NOMO-1 treated with dmso at 0.1 percent for 144 hours (cell line): ENCODE measurements at regions not wholly inside any gene's neighbourhood (a gene's known extent, or its start where the extent isn't known, plus 50 kb on each side); places are given as distances from the start of the nearest gene placed in this dataset.

ENCODE experiments used
- DNase-seq: peaks from one replicate; lab custom pipeline; 2025; ENCODE audit not compliant: unreplicated experiment; lab: John Stamatoyannopoulos, UW

DNA sequence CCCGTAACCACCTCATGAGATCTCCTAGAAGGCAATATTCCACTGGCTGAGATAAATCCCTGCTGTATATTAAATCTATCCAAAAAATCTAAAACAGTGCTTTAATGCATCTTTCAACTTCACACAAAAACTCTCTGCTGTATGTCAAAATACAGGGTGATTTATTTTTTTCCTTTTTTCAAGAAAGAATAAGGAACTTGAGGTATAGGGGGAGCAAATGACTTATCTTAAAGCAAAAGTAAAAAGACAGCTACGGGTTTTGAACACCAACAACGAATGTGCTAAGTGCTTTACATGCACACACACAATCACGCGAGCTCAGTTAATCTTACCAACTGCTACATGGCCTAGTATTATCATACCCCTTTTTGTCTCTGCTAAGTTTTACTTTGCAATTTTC, 168.9 kb upstream of the PHF14 start:
- peak; percentile 6 for DNase-seq

DNA sequence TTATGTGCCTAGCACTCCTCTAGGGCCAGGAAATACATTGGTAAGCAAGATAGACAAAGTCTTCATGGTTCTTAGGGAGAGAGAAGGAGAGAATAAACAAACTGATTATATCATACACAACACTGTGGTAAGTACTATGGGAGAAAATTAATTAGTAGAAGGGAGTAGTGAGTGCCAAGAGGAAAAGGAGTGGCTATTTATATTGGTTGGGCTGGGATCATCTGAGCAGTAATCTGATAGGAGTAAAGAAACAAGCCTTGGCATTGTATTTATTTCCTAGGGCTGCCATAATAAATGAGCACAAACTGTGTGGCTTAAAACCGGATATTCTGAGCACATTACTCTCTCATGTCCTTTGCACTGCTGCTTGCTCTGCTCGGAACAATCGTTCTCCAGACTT, 158.1 kb upstream of the PHF14 start:
- no peak for DNase-seq

GRCh38 chr7:10821156-10821555, 152.5 kb upstream of the PHF14 start:
- no peak for DNase-seq

- DNase-seq, result no peak
Observed at GRCh38 chr7:10824154-10824553, 149.5 kb upstream of the PHF14 start.

GRCh38 chr7:10838228-10838627, 135.4 kb upstream of the PHF14 start:
- DNase-seq, result no peak

- DNase-seq, result no peak
Observed at GRCh38 chr7:10845225-10845624, 128.4 kb upstream of the PHF14 start.

- DNase-seq, result no peak
Observed at GRCh38 chr7:10855583-10855982, 118.1 kb upstream of the PHF14 start.

DNA sequence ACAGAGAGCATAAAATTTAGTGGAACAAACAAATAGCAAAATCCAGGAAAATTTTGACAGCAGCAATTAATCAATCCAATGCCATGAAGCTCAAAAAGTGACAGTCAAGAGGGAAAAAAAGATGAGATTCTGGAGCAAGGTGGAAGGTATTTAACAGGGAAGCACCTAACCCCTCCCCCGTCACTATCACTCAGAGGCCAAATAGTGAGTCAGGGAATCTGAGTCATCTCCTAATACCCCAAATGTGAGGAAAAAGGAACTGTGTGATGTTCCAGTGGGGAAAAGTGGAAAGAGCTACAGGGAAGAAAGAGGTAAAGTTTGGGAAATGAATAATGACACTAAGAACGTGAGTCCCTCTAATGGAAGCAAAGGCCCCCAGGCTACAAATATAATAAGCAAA, 113.2 kb upstream of the PHF14 start:
- DNase-seq, result no peak

- no peak for DNase-seq
Observed at GRCh38 chr7:10863476-10863875, 110.2 kb upstream of the PHF14 start.

DNA sequence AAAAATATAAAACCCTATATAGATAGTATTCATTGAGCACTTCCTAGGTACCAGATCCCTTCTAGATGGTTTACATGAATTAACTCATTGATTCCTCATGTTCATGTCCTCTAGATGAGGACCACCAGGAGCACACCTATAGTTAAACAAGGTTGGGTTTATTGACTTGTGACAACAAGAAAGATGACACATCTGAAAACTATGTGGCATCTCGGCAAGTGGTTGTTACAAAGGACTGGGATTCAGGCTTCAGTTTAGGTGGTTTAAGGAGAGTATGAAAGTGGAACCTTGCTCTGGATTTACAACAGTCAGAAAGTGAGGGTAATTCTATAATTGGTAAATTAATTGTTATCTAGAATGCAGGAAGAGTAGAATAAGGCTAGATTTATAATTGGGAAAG, 99.0 kb upstream of the PHF14 start:
- no peak for DNase-seq

- no peak for DNase-seq
Observed at GRCh38 chr7:10875080-10875479, 98.6 kb upstream of the PHF14 start.

DNA sequence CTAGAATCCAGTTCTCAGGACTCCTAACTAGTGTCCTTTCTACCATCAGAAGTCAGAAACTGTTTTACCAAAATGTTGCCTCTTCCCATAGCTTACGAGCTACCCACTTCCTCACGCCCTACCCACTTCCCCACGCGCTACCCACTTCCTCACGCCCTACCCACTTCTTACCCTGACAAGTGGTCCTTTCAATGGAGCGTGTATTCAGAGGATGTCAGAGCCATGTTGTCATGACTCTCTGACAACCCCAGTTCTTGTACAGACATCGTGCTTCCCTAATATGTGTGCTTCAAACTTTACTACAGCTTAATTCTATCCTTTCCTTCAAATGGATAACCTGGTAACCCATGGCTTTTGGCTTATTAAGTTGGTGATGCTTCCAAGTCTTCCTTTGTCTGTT, 84.8 kb upstream of the PHF14 start:
- DNase-seq, result peak; percentile 30

- DNase-seq, result peak; percentile 12
Observed at GRCh38 chr7:10889266-10889898, 84.3 kb upstream of the PHF14 start.

GRCh38 chr7:10908600-10908999, 65.1 kb upstream of the PHF14 start:
- no peak for DNase-seq

DNA sequence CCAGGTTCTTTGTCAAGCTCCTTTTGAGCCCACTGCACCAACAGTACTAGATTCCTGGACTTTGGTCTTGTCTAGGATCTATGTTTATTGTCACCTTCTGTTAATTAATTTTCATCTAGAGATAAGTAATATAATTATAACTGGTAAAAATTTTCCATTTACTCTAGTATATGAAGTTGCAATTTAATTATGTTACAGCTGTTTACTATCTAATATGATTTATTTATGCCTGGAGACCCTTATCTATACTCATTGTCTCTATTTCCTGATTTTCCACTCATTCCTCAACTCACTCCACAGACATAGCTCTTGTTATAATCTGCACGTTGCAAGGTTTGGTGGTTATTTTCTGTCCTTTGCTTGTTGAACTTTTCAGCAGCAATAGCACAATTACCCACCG, 63.2 kb upstream of the PHF14 start:
- DNase-seq, result no peak

GRCh38 chr7:10912077-10912476, 61.6 kb upstream of the PHF14 start:
- DNase-seq, result no peak

DNA sequence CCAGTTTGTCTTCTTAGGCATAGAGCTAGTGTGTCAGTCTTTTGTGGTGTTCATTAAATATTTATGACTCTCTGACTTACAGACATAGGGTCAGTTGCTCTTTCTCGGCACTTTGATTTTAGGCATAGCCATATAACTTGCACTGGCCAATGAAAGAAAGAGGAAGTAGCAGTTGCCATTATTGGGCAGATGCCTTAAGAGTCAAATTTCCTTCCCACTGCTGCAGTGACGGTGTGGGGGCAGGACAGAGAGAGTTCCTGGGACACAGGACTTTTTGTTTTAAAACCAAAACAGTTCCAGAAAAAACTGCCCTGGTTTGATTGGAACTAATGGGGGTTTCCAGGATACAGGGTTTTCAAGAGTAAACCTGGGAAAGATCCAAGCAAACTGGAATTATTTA, 60.2 kb upstream of the PHF14 start:
- DNase-seq, result peak; percentile 8

- DNase-seq, result no peak
Observed at GRCh38 chr7:10918093-10918590, 55.5 kb upstream of the PHF14 start.

DNA sequence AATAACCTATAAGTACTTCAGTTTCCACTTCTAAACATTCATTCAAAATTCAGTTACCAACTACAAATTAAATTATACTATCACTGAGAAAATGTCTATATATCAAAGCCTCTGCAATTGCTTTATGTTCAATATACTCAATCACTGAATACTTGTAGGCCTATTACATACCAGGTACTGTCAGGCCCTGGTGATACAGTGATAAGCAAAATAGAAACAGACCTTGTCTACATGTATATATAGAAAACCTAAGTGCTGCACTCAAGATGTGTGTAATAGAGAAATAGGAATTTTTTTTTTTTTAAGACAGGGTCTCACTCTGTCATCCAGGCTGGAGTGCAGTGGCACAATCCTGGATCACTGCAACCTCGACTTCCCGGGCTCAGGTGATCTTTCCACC, 53.7 kb upstream of the PHF14 start:
- DNase-seq, result no peak
